HCEC 1CT (cell line): ENCODE measurements at regions not wholly inside any gene's neighbourhood (a gene's known extent, or its start where the extent isn't known, plus 50 kb on each side); places are given as distances from the start of the nearest gene placed in this dataset.
A peak's percentile ranks its signal among the peaks of the same experiment; 100 is the strongest.
"Not testable (repeated sequence)": the region's sequence is repeated elsewhere in the genome, so short reads cannot be mapped to it uniquely, and the experiment has no call there.

ENCODE experiments used
- DNase-seq: peaks from one replicate; pipeline ENCODE4 v3.0.0-alpha.2; 2017

DNA sequence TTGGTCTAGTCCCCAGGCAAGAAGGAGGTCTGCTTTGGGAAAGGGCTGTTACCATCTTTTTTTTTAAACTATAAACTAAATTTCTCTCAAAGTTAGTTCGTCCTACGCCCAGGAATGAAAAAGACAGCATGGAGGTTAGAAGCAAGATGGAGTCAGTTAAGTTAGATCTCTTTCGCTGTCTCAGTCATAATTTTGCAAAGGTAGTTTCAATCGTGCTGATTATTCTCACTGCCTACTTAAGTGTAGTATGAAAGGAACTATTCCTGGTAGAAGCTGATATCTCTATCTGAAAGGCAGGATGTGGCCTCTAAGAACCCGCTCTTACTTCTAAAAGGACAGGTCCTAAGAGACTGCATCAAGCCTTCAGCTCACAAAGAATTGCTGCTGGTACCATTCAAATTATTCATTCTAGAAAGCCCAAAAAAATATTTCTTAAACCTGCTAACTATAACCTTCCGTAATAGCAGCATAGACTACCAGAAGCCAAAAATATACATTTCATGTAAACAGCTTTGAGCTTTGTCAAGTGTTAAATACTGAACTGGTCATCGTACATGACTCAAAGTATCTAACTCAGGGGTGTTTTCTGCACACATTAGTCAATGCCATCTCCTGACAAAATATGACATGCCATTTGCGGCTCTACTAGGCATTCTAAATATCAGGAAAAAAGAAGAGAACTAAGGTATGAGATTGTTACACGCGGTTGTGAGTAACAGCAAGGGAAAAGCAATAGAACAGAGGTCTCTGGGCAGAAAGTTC is 96.0 kb upstream of the CCDC80 start:
- DNase-seq: no peak

DNA sequence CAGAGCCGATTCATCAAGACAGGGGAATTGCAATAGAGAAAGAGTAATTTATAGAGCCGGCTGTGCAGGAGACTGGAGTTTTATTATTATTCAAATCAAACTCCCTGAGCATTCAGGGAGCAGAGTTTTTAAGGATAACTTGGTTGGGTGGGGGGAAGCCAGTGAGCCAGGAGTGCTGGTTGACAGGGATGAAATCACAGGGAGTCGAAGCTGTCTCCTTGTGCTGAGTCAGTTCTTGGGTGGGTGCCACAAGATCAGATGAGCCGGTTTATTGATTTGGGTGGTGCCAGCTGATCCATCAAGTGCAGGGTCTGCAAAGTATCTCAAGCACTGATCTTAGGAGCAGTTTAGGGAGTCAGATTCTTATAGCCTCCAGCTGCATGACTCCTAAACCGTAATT is 95.4 kb upstream of the CCDC80 start:
- DNase-seq: no peak

DNA sequence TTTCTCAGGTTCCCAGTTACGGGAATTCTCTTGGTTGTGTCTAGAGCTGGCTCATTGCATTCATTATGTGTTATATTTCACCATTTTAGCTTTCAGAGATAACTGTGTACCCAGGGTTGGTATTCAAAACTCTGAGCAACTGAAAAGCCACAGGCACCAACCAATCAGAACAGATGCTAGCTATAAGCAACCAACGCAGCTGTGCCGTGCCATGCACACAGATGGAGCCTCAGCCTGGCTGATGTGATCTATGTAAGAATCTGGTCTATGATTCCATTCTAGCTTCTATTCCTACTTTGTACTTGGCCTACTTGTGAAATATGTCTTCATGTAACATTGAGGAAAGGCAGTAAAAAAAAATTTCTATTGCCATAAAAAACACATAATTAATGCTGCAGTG is 95.0 kb upstream of the CCDC80 start:
- no peak for DNase-seq

DNA sequence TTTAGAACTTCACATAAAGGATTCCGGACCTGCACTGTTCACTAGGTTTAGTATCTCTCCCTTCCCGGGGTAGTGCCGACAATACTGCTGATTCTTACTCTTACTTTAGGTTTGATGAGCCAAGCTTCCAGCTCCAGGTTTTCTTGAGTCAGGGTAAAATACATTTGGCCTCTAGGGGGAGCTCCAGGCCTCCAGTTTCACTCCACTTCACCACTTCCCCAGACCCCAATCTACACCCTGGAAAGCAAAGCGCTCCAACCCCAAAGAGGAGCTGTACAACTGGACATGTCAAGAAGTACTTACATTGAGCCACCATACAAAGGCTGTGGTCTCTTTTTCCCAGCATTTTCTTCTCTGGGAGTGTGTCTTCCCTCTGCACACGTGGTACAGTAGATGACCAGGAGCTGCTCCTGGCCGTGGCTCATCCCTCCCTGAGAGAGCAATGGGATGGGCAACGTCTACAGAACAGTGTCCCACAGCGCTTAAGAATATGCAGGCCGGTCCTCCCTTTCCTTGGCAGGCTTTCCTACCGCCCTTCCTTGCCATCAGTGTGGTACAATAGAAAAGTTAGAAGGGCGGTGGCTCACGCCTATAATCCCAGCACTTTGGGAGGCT is 93.9 kb upstream of the CCDC80 start:
- peak; percentile 62 for DNase-seq

GRCh38 chr3:112734171-112734570 is 93.2 kb upstream of the CCDC80 start:
- DNase-seq: no peak

DNA sequence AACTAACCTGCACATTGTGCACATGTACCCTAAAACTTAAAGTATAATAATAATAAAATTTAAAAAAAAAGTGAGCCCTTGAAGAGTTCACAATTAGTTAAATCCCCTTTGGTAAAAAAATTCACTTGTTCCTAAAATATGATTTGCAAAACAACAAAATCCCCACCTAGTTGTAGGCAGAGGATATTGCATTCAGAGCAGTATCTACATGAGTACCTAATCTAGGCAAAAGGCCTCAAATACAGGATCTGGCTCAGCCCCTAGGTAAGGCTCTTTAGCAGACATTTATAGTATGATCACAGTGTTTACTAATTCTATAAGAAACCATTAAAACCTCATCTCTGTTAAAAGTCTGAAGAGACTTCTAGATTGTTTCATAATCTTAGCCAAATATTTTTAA is 89.3 kb upstream of the CCDC80 start:
- no peak for DNase-seq

- DNase-seq: no peak
These were observed 80.3 kb upstream of the CCDC80 start for GRCh38 chr3:112721231-112721630.

DNA sequence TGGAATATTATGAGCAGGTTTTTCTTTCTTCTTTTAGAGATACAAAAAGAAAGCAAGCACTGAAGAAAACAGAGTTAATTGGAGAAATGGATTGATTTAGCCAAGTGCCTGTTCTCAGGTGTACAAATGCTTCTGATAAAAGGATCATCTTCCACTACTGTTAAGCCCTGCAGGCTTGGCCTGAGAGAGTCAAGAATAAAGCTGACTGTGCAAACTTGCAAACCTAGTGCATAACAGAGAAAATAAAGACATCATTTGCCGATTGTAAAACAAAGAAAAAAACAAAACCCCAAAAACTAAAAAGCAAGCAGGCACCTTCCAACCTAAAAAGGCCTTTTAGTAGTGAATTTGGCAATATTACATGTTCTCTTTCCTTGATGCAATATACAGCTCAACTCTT is 78.0 kb upstream of the CCDC80 start:
- no peak for DNase-seq

GRCh38 chr3:112718516-112718915 is 77.6 kb upstream of the CCDC80 start:
- DNase-seq: no peak

GRCh38 chr3:112709911-112710310 is 69.0 kb upstream of the CCDC80 start:
- DNase-seq: peak; percentile 20

DNA sequence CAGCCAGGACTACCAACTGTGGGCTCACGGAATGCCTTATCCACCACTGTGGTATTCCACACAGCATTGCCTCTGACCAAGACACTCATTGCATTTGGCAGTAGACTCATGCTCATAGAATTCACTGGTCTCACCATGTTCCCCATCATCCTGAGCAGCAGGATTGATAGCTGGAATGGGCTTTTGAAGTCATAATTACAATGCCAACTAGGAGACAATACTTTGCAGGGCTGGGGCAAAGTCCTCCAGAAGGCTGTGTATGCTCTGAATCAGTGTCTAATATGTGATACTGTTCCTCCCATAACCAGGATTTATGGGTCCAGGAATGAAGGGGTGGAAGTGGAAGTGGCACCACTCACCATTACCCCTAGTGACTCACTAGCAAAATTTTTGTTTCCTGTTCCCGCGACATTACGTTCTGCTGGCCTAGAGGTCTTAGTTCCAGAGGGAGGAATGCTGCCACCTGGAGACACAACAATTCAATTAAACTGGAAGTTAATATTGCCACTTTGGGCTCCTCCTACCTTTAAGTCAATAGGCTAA is 58.6 kb upstream of the CCDC80 start:
- peak; percentile 81 for DNase-seq

DNA sequence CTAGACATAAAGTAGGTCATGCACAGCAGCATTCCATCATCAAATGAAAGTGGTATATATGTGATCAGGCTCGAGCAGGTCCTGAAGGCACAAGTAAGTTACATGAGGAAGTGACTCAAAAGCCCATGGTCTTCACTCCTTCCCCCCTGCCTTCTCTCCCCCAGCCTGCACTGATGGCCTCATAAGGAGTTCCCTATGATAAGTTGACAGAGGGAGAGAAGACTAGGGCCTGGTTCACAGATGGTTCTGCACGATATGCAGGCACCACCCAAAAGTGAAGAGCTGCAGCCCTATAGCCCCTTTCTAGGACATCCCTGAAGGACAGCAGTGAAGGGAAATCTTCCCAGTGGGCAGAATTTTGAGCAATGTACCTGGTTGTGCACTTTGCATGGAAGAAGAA is 57.5 kb upstream of the CCDC80 start:
- DNase-seq: not testable (repeated sequence)

DNA sequence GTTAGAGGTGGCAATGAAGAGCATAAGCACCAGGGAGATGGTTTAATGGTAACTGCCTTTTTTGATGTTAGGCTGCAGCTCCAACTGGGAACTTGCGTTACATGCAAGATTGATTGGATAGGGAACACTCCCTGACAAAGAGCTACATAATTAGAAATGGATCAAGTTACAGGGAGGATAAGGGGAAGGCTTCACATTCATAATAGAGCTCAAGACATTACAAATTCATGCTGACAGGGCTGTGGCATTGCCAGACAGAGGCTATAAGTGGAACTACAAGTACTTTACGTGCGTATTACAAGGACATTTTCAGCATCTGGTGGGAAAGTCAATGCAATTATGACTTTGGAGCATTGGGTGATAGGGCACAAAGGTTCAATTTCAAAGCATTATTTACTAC is 55.3 kb upstream of the CCDC80 start:
- DNase-seq: not testable (repeated sequence)

- peak; percentile 22 for DNase-seq
These were observed 54.6 kb upstream of the CCDC80 start for GRCh38 chr3:112695377-112696108.

GRCh38 chr3:112694906-112695305 is 54.0 kb upstream of the CCDC80 start:
- not testable (repeated sequence) for DNase-seq

- no peak for DNase-seq
These were observed 52.2 kb upstream of the CCDC80 start for GRCh38 chr3:112693186-112693585.
